ENCODE measurements at regions not wholly inside any gene's neighbourhood (a gene's known extent, or its start where the extent isn't known, plus 50 kb on each side); places are given as distances from the start of the nearest gene placed in this dataset.

DNA sequence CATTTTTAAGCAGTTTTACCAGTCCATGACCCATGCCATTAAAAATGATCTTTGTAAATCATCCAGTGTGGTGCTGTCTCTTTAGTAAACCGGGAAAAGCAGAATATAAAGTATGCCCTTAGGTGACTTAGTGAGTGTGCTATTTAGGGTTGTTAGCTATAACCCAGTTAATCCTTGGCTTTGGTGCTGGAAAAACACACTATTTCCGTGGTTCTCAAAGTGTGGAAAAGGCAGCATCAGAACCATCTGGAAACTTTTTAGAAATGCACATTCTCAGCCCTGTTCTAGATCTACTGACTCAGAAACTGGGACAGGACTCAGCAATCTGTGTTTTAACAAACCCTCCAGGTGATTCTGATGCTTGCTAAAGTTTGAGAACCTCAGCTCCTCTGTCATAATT, 123.6 kb upstream of the ZNF608 start:
- Histone ChIP-seq H3K27me3 (replicated peaks in 1 of 2; ENCODE audit: control insufficient read depth in 2 of 2, insufficient read depth in 2 of 2, low read length in 1 of 2) (no peaks in the 10 kb centered on the region), H3K27ac (ENCODE audit: control insufficient read depth, insufficient read depth) (no peak overlapping the region), H3K4me2 (ENCODE audit: control insufficient read depth, insufficient read depth) (no peak overlapping the region), H4K20me1 (ENCODE audit: control insufficient read depth, insufficient read depth) (no peaks in the 10 kb centered on the region), H3K36me3 (ENCODE audit: control insufficient read depth in 2 of 2, insufficient read depth in 2 of 2, low read length in 1 of 2) (no peaks in the 10 kb centered on the region), H3K79me2 (ENCODE audit: control insufficient read depth, insufficient read depth, low read length) (no peaks in the 10 kb centered on the region), H2AFZ (ENCODE audit: control insufficient read depth, low read depth, low read length) (no peak overlapping the region), H3K9me3 (replicated peaks; ENCODE audit: control insufficient read depth, insufficient read depth, low read length) (no peaks in the 10 kb centered on the region), H3K4me1 (ENCODE audit: control insufficient read depth, insufficient read depth, low read length) (no peaks in the 10 kb centered on the region), H3K4me3 (no peak overlapping the region), H3K9ac (ENCODE audit: control insufficient read depth, insufficient read depth, low read length) (no peak overlapping the region)
- CTCF ChIA-PET: no interaction called here
- RAD21 ChIA-PET (ENCODE audit: unreplicated experiment): no interaction called here
- POLR2A ChIA-PET: no interaction called here
- WGBS (ENCODE audit: insufficient coverage, insufficient replicate concordance, low lambda C conversion rate, missing lambda C conversion rate): 38% methylated on average over 2 of the region's 2 CpGs
- BruUV-seq (replicated peaks): no TSS peak
- no peak for FAIRE-seq
- DNase-seq (ENCODE audit: low read depth, low spot score): no peak
- in situ Hi-C loops (cut with MboI) (no loop called here), intact Hi-C loops (cut with micrococcal nuclease; ENCODE audit: unreplicated experiment) (no loop called here)
- TF ChIP-seq TCF7 (IDR thresholded peaks at IDR 0.05; ENCODE audit: borderline replicate concordance) (no peak), DPF2 (IDR thresholded peaks at IDR 0.05) (no peak), MEF2A (IDR thresholded peaks at IDR 0.05; ENCODE audit: insufficient read depth, low read depth, low read length) (no peak), BRCA1 (IDR thresholded peaks at IDR 0.05; ENCODE audit: low read depth, low read length) (no peak), JUNB (IDR thresholded peaks at IDR 0.05) (no peak), CBFB (IDR thresholded peaks at IDR 0.05; ENCODE audit: low read depth) (no peak), ZSCAN29 (IDR thresholded peaks at IDR 0.05) (no peak), BACH1 (IDR thresholded peaks at IDR 0.05; ENCODE audit: borderline replicate concordance) (no peak), SIX5 (IDR thresholded peaks at IDR 0.05; ENCODE audit: low read depth, low read length, severe bottlenecking) (no peak), WRNIP1 (IDR thresholded peaks at IDR 0.05; ENCODE audit: borderline replicate concordance, low read depth, low read length) (no peak), POU2F2 (IDR thresholded peaks at IDR 0.05; ENCODE audit: borderline replicate concordance, low read depth, low read length) (no peak)
- TF ChIP-seq, protein P1, sequence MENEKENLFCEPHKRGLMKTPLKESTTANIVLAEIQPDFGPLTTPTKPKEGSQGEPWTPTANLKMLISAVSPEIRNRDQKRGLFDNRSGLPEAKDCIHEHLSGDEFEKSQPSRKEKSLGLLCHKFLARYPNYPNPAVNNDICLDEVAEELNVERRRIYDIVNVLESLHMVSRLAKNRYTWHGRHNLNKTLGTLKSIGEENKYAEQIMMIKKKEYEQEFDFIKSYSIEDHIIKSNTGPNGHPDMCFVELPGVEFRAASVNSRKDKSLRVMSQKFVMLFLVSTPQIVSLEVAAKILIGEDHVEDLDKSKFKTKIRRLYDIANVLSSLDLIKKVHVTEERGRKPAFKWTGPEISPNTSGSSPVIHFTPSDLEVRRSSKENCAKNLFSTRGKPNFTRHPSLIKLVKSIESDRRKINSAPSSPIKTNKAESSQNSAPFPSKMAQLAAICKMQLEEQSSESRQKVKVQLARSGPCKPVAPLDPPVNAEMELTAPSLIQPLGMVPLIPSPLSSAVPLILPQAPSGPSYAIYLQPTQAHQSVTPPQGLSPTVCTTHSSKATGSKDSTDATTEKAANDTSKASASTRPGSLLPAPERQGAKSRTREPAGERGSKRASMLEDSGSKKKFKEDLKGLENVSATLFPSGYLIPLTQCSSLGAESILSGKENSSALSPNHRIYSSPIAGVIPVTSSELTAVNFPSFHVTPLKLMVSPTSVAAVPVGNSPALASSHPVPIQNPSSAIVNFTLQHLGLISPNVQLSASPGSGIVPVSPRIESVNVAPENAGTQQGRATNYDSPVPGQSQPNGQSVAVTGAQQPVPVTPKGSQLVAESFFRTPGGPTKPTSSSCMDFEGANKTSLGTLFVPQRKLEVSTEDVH (IDR thresholded peaks at IDR 0.05; ENCODE audit: low read depth, partially characterized antibody): no peak
- TF ChIP-seq, protein P2, sequence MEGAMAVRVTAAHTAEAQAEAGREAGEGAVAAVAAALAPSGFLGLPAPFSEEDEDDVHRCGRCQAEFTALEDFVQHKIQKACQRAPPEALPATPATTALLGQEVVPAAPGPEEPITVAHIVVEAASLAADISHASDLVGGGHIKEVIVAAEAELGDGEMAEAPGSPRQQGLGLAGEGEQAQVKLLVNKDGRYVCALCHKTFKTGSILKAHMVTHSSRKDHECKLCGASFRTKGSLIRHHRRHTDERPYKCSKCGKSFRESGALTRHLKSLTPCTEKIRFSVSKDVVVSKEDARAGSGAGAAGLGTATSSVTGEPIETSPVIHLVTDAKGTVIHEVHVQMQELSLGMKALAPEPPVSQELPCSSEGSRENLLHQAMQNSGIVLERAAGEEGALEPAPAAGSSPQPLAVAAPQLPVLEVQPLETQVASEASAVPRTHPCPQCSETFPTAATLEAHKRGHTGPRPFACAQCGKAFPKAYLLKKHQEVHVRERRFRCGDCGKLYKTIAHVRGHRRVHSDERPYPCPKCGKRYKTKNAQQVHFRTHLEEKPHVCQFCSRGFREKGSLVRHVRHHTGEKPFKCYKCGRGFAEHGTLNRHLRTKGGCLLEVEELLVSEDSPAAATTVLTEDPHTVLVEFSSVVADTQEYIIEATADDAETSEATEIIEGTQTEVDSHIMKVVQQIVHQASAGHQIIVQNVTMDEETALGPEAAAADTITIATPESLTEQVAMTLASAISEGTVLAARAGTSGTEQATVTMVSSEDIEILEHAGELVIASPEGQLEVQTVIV (IDR thresholded peaks at IDR 0.05; ENCODE audit: borderline replicate concordance, partially characterized antibody): no peak
- no peak for ATAC-seq
- SMC1A ChIA-PET (ENCODE audit: uncharacterized antibody, unreplicated experiment): interaction anchor here (0.6 to 2.4 kb wide), 4 partner anchors 10 to 51 kb away, joined by 3 to 6 read pairs (median 3); no protein-coding TSS in a partner anchor

All from GM12878 (cell line).